OCI-M2 (cell line): ENCODE measurements at regions not wholly inside any gene's neighbourhood (a gene's known extent, or its start where the extent isn't known, plus 50 kb on each side); places are given as distances from the start of the nearest gene placed in this dataset.
"Not testable (repeated sequence)": the region's sequence is repeated elsewhere in the genome, so short reads cannot be mapped to it uniquely, and the experiment has no call there.

Experiments used
- DNase-seq: peaks from one replicate; lab custom pipeline; 2025; ENCODE audit not compliant: unreplicated experiment; lab: John Stamatoyannopoulos, UW

GRCh38 chr9:24090566-24090965, 264.5 kb upstream of the ELAVL2 start:
- DNase-seq, result peak; percentile 26

GRCh38 chr9:24073666-24074065, 247.6 kb upstream of the ELAVL2 start:
- no peak for DNase-seq

DNA sequence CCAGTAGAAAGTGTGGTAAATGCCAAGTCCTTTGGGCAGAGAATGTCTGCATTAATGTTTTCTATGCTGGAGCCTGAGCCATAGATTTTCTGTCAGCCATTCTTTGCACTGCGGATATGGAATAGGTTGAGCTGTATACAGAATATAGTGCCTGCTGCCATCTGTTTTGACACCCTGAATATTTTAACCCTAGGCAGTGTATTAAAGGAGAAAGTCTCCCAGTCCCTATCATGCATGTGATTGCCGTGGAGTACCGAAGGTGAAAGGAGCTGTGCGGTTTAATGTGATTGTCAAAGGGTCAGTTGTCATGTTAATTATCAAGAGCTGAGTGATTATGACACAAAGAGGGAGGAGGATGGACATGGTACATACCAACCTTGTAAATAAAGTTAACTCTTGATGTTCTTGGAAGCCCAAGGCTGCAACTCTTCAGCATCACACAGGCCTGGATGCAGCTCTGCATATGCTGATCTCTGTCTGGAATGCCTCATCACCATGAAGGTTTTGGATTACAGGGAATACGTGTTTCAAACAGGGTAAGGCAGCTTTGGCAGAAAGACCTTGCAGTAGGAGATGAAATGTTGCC, 247.1 kb upstream of the ELAVL2 start:
- no peak for DNase-seq

DNA sequence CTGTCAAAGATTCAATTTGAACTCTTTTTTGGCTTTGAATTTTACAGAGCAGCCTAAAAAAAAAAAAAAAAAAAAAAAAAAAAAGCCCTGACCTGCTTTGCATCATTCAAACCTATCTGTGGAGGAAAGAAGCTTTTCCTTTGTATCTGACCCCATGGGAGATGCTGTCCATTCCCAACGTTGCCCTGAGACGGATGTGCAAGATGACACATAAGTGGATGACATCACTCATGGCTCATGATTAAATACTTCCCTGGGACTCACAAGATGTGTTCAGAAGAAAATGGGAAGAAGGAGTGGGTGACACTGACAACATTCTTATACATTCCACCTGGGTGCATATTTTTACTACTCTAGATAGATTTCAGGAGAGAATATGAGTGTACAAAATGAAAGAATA, 245.7 kb upstream of the ELAVL2 start:
- no peak for DNase-seq

DNA sequence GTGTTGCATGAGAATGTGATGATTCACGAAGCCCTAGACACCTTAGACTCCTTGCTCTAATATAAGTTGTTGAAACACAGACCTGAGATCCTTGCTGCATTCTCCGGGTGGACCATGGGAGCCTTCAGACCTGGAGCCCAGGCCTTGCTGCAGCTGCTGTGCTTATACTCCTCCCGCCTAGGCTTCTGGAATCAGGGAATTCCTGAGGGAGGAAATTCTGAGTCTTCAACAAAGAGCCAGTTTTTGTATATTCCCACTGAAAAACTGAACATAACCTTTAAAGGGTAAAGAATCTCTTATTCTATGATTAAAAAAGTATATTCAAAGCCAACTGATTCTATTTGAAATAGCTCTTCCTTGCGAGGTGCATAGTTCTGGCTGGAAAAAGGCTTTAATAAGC, 245.1 kb upstream of the ELAVL2 start:
- DNase-seq, result no peak

DNA sequence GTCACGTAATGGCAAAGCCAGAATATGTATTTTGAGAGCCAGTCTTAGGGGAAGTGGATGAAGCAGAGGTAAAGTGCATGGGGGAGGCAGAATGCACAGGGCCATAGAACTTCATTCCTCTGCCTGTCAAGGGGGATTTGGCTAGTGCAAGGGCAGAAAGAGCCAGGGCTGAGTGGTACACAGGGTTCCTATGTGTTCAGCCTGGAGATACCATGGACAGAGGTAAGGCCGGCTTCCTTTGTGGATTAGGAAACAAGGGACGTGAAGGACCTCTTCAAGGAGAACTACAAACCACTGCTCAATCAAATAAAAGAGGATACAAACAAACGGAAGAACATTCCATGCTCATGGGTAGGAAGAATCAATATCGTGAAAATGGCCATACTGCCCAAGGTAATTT, 241.1 kb upstream of the ELAVL2 start:
- not testable (repeated sequence) for DNase-seq

DNA sequence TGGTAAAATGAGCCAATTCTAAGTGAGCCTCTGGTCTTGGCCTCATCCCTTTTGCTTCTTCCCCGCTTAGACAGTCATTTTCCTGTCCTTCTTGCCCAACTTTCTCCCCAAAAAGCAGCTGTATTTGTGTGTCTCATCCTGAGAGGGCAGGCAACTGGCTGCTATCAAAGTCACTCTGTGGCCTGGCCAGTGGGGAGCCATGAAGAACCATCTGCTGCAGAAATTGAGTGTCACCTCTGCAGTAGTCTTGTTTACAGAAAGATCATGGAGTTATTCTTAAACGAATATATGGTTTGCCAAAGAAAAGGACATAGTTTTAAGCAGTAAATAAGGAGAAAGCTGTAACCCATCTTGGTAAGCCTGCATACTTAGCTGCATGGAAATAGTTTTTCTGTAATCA, 233.6 kb upstream of the ELAVL2 start:
- DNase-seq, result no peak

- DNase-seq, result no peak
Measured at GRCh38 chr9:24051587-24051986, 225.5 kb upstream of the ELAVL2 start.

- not testable (repeated sequence) for DNase-seq
Measured at GRCh38 chr9:24050239-24050638, 224.2 kb upstream of the ELAVL2 start.

DNA sequence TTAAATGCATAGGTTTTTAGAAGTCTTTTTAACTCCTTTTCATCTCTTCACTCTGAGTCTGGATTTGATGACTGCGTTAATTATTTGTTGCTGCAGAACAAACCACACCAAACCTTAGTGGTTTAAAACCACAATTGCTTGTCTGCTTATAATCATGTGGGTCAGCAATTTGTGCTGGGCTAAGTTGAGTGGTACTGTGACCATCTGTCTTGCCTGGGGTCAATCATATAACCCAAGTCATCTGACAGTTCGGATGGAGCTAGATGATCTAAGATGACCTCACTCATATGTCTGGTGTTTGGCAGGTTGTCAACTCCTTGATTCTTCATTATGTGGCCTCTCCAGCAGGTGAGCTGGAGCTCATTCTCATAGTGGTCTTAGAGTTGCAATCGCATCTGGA, 219.1 kb upstream of the ELAVL2 start:
- no peak for DNase-seq

- DNase-seq, result no peak
Measured at GRCh38 chr9:24044576-24044975, 218.5 kb upstream of the ELAVL2 start.

DNA sequence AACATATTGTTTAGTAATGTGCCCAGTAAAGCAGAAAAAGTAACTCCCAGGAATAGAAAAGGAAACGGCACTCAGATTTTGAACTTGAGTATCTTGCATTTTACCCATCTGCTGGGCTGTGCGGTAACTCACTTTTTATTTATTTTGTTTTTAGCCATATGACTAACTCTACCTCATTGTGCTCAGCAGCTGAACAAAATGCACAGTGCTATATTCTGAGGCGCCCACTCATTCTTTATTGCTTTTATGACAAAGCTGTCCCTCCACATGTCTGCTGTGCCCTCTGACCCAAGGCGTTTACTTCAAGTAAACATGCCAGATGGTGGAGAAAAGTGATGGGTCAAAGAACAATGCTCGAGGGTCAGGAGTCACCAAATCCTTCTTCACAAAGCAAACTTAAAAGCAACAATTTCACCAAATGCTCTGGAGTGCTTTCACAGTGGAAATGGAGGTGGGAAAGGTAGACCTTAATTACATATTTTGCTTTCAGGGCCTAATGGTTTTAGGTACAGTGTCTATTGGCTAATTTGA, 215.2 kb upstream of the ELAVL2 start:
- DNase-seq, result no peak

DNA sequence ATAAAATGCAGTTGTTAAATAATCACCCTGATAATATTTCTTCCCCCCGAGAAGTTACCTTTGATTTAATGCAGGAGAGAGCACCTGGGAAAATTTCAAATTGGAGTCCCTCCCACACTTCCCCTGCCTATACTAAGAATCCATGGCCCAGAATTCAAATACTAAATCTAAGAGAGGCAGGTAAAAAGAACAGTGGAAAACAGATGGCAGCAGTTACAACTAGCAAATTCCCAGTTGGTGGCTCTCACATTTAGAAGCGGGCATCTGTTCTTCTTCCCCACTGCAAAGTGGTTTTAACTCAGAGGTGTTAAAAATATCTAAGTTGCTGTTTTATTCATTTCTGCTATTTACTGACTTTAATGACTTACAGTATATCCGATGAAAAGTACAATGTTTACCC, 210.4 kb upstream of the ELAVL2 start:
- no peak for DNase-seq

DNA sequence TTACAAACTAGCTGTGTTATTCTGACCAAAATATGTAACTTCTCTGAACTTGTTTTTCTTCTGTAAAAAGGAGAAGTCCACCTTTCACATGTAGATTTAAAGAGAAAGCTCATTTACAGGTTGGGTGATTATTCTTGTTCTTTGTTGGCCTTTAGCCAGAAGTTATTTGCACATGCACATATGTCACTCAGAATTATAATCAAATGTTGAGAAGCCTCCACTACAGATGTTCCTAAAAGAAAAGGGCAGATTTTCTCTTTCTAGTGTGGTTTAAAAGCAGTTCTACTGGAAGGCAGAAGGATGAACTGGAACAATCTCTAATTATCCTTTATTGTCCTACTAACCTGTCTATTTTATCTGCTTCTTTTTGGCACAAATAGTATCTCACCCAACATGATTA, 209.8 kb upstream of the ELAVL2 start:
- DNase-seq, result no peak

DNA sequence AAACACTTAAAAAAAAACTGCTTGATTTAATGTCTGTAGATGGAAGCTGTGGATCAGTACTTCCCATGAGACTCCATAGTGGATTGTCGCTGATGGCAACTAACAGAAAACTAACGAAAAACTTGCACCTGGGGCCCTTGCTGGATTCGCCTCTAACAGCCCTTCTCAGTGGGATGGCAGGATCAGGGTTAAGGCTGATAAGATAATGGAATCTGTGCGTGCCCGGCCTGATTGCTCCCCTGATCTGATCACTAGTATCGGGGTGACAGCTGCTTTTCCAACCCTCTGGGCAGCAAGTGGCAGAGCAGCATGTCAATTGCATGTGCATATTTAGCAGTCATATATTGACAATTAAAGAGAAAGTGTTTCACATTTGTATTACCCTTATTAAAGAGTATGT, 185.8 kb upstream of the ELAVL2 start:
- no peak for DNase-seq

DNA sequence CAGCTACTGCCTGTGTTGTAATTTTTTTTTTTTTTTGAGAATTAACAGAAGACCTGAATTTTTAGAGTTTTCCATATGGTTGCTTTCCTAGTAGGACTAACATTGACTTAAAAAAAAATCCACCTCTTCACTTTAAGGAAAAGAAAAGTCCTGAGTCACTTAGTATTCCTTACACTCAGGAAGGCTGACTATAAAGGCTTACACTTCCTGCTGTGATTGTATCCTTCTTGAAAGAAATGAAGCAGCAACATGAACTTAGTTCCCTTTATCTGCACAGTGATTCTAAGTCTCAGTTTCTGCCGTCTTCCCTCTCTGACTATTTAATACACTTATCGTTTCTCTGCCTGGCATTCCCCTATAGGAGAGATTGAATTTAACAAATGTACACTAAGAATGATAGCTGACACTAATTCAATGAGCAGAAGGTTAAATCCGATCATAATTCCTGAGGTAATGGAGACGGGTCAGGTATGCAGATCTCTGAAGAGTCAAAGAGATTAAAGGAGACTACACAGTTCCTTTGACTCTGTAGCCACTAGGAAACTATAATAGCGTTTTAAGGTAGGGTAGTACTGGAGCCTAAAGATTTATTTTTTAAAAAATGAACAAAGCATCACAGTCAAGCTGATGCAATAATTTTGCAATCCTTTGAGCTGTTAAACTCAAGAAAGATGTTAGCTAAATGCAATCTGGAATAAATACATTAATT, 185.1 kb upstream of the ELAVL2 start:
- DNase-seq, result no peak

- DNase-seq, result no peak
Measured at GRCh38 chr9:24009322-24009721, 183.3 kb upstream of the ELAVL2 start.

GRCh38 chr9:24007185-24007584, 181.1 kb upstream of the ELAVL2 start:
- DNase-seq, result no peak

DNA sequence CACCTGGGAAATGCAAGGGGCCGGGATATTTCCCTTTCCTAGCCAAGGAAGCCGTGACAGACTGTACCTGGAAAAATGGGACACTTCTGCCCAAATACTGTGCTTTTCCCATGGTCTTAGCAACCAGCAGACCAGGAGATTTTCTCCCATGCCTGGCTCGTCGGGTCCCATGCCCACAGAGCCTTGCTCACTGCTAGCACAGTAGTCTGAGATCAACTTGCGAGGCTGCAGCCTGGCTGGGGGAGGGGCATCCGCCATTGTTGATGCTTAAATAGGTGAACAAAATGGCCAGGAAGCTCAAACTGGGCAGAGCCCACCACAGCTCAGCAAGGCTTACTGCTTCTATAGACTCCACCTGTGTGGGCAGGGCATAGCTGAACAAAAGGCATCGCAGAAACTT, 165.8 kb upstream of the ELAVL2 start:
- not testable (repeated sequence) for DNase-seq

DNA sequence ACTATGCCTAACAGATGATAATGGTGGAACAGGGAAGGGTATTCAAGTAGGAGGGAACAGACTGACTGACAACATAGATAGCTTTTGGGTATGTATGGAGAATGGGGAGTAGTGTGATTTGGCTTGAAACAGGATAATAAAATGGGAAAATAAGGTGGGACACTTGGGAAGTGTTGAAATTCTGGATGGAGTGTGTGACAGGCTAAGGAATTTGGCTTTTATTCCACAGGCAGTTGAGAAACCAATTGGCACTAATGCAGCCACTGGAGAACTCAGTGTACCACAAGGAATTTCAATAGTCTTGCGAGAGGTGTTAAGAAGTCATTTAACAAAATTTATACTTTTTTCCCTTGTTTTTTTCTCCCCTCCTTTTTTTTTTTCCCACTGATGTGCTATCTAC, 153.5 kb upstream of the ELAVL2 start:
- DNase-seq, result no peak

DNA sequence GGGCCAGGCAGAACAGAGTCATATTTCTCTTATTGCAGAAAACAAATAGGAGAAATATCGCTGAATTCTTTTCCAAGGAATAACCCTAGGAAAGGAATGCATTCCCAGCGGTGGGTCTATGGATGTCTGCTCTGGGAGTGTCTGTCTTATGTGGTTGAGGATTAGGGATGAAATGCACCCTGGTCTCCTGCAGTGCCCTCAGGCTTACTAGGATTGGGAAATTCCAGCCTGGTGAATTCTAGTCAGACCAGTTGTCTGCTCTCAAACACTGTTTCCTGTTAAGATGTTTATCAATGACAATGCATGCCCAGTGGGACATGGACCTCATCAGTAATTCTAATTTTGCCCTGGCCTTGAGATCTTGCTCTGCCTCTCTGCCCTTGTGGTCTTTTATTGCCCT, 136.1 kb upstream of the ELAVL2 start:
- DNase-seq, result no peak

GRCh38 chr9:23945897-23946296, 119.9 kb upstream of the ELAVL2 start:
- no peak for DNase-seq

GRCh38 chr9:23941051-23941450, 115.0 kb upstream of the ELAVL2 start:
- no peak for DNase-seq
